HFFc6 (cell line): ENCODE measurements at regions not wholly inside any gene's neighbourhood (a gene's known extent, or its start where the extent isn't known, plus 50 kb on each side); places are given as distances from the start of the nearest gene placed in this dataset.

Experiments
- DNase-seq: peaks from one replicate; pipeline ENCODE4 v3.0.0-alpha.2; 2018
- H3K27ac Mint-ChIP-seq: 2 replicates; pipeline ENCODE4 v1.8.0; 2020; ENCODE audit warnings: mild to moderate bottlenecking, mixed read lengths
- H3K27me3 Mint-ChIP-seq: 2 replicates; pipeline ENCODE4 v1.8.0; 2021; ENCODE audit warnings: mild to moderate bottlenecking, moderate library complexity, mixed read lengths; ENCODE audit not compliant: insufficient read depth
- H3K36me3 Mint-ChIP-seq: 2 replicates; pipeline ENCODE4 v1.8.0; 2021; ENCODE audit warnings: low read depth, mixed read lengths
- H3K4me1 Mint-ChIP-seq: 2 replicates; pipeline ENCODE4 v1.8.0; 2020; ENCODE audit warnings: low read depth, mixed read lengths
- H3K4me3 Mint-ChIP-seq: 2 replicates; pipeline ENCODE4 v1.8.0; 2020; ENCODE audit warnings: mild to moderate bottlenecking, moderate library complexity, mixed read lengths
- H3K9me3 Mint-ChIP-seq: 2 replicates; pipeline ENCODE4 v1.8.0; 2020; ENCODE audit warnings: mild to moderate bottlenecking, mixed read lengths
- CTCF ChIP-seq: fragments of 200-600 bp; sonication (generic); IDR thresholded peaks from 2 replicates; pipeline ENCODE4 v1.5.0; 2021; ENCODE audit warnings: antibody characterized with exemption, mild to moderate bottlenecking

- DNase-seq: no peak
- H3K36me3 Mint-ChIP-seq: no peaks in the 10 kb centered on the region
- H3K4me1 Mint-ChIP-seq: no peaks in the 10 kb centered on the region
- H3K9me3 Mint-ChIP-seq: peaks cover 14% of the 10 kb centered on the region
- no peak overlapping the region for H3K27ac Mint-ChIP-seq
- H3K4me3 Mint-ChIP-seq: no peak overlapping the region
- peaks cover 2% of the 10 kb centered on the region; the same call in 1 of the 2 replicates for H3K27me3 Mint-ChIP-seq
- no peak for TF ChIP-seq CTCF
These were observed 478.1 kb upstream of the ZNF804A start for GRCh38 chr2:184119989-184120800.

GRCh38 chr2:184125867-184126266 lies 472.5 kb upstream of the ZNF804A start:
- Mint-ChIP-seq H3K36me3 (no peaks in the 10 kb centered on the region), H3K27me3 (no peaks in the 10 kb centered on the region), H3K9me3 (peaks cover 24% of the 10 kb centered on the region), H3K4me3 (no peak overlapping the region), H3K27ac (no peak overlapping the region), H3K4me1 (no peaks in the 10 kb centered on the region)
- no peak for DNase-seq
- TF ChIP-seq CTCF: no peak

GRCh38 chr2:184129073-184129472 lies 469.3 kb upstream of the ZNF804A start:
- no peak for TF ChIP-seq CTCF
- Mint-ChIP-seq H3K9me3 (peaks cover 42% of the 10 kb centered on the region), H3K4me1 (no peaks in the 10 kb centered on the region), H3K27me3 (no peaks in the 10 kb centered on the region), H3K36me3 (peaks cover 4% of the 10 kb centered on the region; the same call in 1 of the 2 replicates), H3K4me3 (no peak overlapping the region), H3K27ac (no peak overlapping the region)
- DNase-seq: no peak

- peaks cover 4% of the 10 kb centered on the region; the same call in 1 of the 2 replicates for H3K36me3 Mint-ChIP-seq
- H3K27me3 Mint-ChIP-seq: no peaks in the 10 kb centered on the region
- H3K27ac Mint-ChIP-seq: no peak overlapping the region
- no peak overlapping the region for H3K4me3 Mint-ChIP-seq
- peaks cover 44% of the 10 kb centered on the region for H3K9me3 Mint-ChIP-seq
- no peaks in the 10 kb centered on the region for H3K4me1 Mint-ChIP-seq
- TF ChIP-seq CTCF: no peak
- no peak for DNase-seq
These were observed 460.4 kb upstream of the ZNF804A start for GRCh38 chr2:184137955-184138354.

- Mint-ChIP-seq H3K27ac (no peak overlapping the region), H3K4me1 (no peaks in the 10 kb centered on the region), H3K27me3 (no peaks in the 10 kb centered on the region), H3K4me3 (no peak overlapping the region), H3K36me3 (no peaks in the 10 kb centered on the region), H3K9me3 (peaks cover 45% of the 10 kb centered on the region)
- no peak for DNase-seq
- TF ChIP-seq CTCF: no peak
These were observed 456.5 kb upstream of the ZNF804A start for GRCh38 chr2:184141866-184142265.
